Activated CD8-positive, alpha-beta memory T cell treated with anti-CD3 and anti-CD28 coated beads, Interleukin-2, amount 50 U/mL, for 48 hours (primary cell): ENCODE measurements at regions not wholly inside any gene's neighbourhood (a gene's known extent, or its start where the extent isn't known, plus 50 kb on each side); places are given as distances from the start of the nearest gene placed in this dataset.
"Not testable (repeated sequence)": the region's sequence is repeated elsewhere in the genome, so short reads cannot be mapped to it uniquely, and the experiment has no call there.

Experiments used
- DNase-seq: peaks from one replicate; pipeline ENCODE4 v3.0.0-alpha.2; 2020

DNA sequence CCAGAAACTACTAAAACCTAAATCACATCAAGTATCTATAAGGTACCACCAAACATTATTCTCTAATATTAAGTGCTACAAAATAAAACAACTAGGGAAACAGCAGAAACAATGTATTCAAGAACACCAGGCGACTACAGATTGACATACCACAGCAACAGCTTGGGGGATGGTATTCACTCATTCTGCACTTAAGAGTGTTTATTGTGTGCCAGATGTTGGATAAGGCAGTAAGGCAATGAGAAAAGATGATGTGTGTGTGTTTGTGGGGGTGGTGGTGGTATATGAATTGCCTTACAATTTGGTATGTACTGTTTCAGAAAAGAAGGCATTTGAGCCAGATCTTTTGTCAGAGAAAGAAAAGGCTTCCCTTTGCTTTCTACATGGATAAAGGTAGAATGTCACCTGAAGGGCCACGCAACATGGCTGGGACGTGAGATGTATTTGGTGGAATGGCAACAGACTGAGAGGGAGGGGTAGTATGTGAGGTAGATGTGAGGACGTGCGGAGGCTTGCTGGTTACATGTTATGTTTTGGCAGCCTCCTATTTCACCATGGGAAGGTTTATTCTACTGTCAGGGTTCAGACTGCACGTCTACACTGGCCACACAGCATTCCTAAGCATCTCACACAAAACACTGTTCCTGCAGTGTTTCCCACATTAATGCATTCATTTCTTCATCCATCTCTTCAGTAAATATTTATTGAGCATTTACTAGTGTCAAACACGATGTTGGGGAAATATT is 300.7 kb downstream of the KLF12 start:
- DNase-seq = no peak

DNA sequence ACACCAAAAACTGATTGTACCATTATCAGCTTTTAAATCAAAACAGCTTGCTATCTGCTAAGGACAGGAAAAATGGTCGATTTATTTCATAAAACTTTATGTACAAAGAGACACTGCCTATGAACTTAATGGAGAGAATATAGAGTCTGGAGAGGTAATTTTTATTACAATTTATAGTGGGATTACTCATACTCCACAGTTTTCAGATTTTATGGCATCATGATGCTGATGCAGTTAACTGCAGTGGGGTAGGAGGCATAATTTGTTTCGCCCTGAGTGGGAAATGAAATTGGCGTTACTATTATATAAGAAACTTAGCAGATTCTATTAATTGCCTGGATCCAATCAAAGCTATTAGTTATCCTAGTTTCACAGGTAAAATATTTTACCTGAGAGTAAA is 301.4 kb downstream of the KLF12 start:
- DNase-seq = no peak

DNA sequence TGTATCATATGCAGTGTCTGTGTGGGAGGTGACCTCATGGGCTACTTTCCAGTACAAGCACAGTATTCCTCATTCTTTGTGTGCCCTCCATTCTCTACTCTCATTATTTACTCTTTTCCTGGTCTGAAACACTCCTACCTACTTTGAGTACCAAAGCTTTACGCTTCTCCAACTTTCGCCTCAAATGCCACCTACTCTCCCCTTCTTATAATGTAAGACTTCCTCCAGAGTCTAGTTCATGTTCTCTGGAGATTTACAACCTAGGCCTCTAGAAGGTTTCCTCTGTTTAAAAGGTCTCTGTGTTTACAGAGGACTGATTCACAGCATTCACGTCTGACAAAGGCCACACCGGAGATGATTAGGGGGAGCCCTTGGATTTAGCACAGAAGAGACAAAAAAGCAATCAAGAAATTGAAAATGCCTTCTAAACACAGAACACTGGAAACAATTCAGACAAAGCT is 302.0 kb downstream of the KLF12 start:
- DNase-seq = no peak

- no peak for DNase-seq
Observed at GRCh38 chr13:73829416-73829815, 304.8 kb downstream of the KLF12 start.

DNA sequence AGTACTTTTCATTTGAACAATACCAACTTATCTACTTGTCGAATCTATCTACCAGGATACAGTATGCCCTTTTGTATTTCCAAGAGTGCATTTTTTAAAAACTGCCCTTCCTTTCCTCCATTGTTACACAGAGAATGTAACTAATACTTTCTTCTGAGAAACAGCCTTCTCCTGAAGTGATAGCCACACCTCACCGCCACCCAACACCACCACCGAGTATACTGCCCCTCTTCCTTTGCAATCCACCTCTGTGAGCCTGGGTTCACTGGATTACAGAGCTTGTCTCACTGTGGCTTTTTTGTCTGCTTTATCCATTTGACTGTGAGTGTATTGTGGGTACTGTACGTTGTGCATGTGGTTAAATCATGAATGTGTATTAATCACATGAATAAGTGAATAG is 305.4 kb downstream of the KLF12 start:
- no peak for DNase-seq

DNA sequence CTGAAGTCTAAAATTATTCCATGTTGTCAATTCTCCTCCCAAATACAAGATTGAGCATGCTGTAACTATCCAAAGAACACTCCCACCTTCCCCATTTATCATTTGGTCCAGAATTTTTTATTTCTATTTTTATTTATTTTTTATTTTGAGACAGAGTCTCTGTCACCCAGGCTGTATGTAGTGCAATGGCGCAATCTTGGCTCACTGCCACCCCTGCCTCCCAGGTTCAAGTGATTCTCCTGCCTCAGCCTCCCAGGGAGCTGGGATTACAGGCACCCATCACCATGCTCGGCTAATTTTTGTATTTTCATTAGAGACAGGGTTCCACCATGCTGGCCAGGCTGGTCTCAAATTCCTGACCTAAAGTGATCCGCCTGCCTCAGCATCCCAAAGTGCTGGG is 306.8 kb downstream of the KLF12 start:
- DNase-seq = no peak

GRCh38 chr13:73825143-73825542 is 309.1 kb downstream of the KLF12 start:
- DNase-seq = no peak

GRCh38 chr13:73822668-73823592 is 311.3 kb downstream of the KLF12 start:
- no peak for DNase-seq

- DNase-seq = no peak
Observed at GRCh38 chr13:73820688-73821087, 313.5 kb downstream of the KLF12 start.

DNA sequence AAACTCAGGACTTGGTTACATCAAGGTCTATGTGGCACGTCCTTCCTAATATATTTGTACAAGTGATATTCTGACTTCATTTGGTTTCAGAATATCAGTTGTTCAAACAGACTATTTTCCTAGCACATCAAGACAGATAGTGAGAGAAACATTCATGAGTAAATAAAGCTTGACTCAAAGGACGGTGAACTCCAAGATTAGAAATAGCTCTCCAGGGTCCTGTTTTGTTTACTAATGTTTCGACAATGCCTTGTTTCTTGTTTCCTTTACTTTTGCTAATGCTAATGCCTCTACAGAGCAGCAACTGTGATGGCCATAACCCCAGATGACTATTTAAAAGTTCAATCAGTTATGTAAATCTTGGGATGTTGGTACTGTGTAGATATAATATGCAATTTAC is 313.9 kb downstream of the KLF12 start:
- DNase-seq = no peak

GRCh38 chr13:73819711-73820110 is 314.5 kb downstream of the KLF12 start:
- no peak for DNase-seq

DNA sequence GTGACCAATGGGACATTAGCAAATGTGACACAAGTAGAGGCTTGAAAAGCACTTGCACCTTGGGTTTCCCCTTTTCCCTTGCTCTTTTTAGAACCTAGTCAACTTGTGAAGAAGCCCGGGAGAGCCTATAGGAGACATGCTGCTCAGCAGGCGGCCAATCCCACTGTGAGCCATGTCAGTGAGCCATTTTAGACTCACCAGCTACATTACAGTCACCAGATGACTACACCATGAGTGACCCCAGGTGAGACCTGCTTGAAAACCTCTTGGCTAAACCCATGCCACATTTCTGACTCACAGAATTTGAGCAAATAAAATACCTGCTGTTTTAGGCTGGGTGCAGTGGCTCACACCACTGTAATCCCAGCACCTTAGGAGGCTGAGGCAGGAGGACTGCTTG is 317.5 kb downstream of the KLF12 start:
- no peak for DNase-seq

GRCh38 chr13:73815796-73816195 is 318.4 kb downstream of the KLF12 start:
- no peak for DNase-seq

GRCh38 chr13:73810647-73811046 is 323.6 kb downstream of the KLF12 start:
- no peak for DNase-seq

DNA sequence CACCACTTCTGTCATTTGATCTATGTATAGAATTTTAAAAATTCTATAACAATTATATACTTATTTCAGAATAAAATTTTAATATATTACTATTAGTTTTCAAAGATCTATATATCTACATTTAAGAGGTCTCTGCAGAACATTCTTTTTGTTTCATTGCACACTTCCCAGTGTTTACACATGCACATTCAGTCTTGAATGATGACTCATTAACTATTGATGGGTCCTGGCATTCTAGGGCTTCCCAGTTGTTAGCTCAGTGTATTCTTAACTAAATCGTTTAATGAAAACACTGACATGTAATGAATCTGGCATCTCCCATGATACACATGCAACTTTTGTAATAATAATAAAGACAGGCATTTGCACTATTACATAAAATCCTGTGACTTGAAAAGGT is 324.6 kb downstream of the KLF12 start:
- DNase-seq = no peak

DNA sequence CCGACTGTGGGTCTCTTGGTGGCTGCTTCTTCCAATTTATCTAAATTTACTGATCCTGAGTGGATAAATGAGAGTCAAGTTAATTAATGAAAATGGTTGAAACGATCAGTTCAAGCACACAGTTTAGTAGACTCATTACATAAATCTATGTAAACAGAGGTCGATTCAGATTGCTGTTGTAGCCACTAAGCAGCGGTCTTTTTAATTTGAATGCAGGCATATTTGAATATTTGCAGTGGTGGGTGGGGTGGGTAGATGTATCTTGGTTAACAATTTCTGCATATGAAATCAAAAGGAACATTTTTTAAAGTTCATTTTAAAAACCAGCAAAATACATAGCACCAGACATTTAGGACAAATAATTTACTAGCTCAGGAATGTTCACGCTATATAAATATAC is 325.9 kb downstream of the KLF12 start:
- no peak for DNase-seq

- not testable (repeated sequence) for DNase-seq
Observed at GRCh38 chr13:73805326-73805958, 328.8 kb downstream of the KLF12 start.

DNA sequence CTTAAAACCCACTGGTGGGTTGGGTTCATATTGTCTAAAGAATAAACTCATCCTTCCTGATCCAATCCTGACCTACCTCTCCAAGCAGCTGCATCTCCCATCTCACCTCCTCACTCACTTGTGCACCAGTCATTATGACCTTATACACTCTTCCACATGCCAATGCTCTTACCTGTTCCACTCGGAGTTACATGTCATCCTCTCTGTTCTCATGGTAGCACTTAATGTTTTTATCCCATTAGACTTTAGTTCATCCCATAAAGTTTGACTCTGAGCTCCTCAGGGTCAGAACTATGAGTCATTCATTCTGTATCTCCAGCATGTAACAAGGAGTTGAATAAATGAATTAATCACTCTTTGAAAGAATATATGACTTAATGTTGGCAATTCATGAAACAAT is 330.2 kb downstream of the KLF12 start:
- no peak for DNase-seq

- no peak for DNase-seq
Observed at GRCh38 chr13:73800011-73800410, 334.2 kb downstream of the KLF12 start.

- DNase-seq = no peak
Observed at GRCh38 chr13:73794755-73795154, 339.4 kb downstream of the KLF12 start.

GRCh38 chr13:73793361-73793760 is 340.8 kb downstream of the KLF12 start:
- DNase-seq = no peak

DNA sequence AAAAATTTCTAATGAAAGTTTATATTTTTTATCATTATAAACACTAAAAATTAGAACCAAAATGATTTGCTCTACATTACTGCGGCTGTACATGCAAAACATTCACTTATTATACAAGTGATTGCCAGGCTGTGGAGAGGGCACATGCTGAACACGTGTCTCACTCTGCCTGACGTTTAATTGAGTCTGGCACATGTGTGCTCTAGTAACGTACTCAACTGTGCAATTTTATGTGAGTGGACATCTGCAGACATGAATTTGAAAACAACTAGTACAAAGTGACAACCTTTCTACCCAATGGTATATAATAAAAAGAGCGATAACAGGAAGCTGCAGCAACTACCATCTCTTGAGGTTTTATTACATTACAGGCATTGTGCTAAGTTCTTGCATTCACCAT is 341.4 kb downstream of the KLF12 start:
- DNase-seq = no peak
